RWPE1 (cell line): ENCODE measurements at regions not wholly inside any gene's neighbourhood (a gene's known extent, or its start where the extent isn't known, plus 50 kb on each side); places are given as distances from the start of the nearest gene placed in this dataset.

ENCODE experiments used
- CTCF ChIA-PET: fragments of 350-600 bp; sonication (Branson Sonifier 250); formaldehyde crosslinking; extraction: SDS; loops from one replicate; lab custom pipeline; 2021; lab: Yijun Ruan, JAX
- POLR2A ChIA-PET: fragments of 400-600 bp; formaldehyde crosslinking; extraction: SDS; loops from one replicate; lab custom pipeline; 2020; ENCODE audit warnings: antibody characterized with exemption; ENCODE audit not compliant: low non-redundant PET; lab: Yijun Ruan, JAX
- DNase-seq: peaks from one replicate; pipeline ENCODE4 v3.0.0; 2012; ENCODE audit warnings: low spot score
- H3K27ac ChIP-seq: fragments of 450-650 bp; 2 replicates; pipeline ENCODE4 v1.5.1; 2017
- TF ChIP-seq, protein P1 (sequence below): fragments of 450-650 bp; conservative IDR thresholded peaks from 2 replicates; pipeline ENCODE4 v1.5.1; 2017; ENCODE audit warnings: low read depth, mild to moderate bottlenecking

DNA sequence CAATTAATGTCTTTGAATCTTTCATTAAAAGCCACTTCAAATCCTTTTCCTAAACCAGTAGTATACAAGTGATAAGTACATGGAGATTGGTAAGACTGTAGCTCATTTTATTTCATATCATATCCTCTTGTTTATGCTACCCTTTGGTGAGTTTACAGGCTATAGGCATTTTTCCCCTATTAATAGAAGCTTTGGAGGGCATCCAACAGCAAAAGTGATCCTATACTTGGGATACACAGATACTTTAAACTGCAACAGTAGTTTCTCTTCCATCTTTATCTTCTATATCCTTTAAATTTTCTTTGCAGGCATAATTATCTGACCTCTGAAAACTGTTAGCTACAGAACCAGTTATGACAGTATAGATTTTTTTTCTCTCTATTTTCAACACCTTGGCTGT lies 114.5 kb upstream of the SPON1 start:
- ChIA-PET POLR2A (no interaction called here), CTCF (no interaction called here)
- TF ChIP-seq, protein P1, sequence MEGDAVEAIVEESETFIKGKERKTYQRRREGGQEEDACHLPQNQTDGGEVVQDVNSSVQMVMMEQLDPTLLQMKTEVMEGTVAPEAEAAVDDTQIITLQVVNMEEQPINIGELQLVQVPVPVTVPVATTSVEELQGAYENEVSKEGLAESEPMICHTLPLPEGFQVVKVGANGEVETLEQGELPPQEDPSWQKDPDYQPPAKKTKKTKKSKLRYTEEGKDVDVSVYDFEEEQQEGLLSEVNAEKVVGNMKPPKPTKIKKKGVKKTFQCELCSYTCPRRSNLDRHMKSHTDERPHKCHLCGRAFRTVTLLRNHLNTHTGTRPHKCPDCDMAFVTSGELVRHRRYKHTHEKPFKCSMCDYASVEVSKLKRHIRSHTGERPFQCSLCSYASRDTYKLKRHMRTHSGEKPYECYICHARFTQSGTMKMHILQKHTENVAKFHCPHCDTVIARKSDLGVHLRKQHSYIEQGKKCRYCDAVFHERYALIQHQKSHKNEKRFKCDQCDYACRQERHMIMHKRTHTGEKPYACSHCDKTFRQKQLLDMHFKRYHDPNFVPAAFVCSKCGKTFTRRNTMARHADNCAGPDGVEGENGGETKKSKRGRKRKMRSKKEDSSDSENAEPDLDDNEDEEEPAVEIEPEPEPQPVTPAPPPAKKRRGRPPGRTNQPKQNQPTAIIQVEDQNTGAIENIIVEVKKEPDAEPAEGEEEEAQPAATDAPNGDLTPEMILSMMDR = no peak
- H3K27ac ChIP-seq = no peak overlapping the region
- DNase-seq = no peak

DNA sequence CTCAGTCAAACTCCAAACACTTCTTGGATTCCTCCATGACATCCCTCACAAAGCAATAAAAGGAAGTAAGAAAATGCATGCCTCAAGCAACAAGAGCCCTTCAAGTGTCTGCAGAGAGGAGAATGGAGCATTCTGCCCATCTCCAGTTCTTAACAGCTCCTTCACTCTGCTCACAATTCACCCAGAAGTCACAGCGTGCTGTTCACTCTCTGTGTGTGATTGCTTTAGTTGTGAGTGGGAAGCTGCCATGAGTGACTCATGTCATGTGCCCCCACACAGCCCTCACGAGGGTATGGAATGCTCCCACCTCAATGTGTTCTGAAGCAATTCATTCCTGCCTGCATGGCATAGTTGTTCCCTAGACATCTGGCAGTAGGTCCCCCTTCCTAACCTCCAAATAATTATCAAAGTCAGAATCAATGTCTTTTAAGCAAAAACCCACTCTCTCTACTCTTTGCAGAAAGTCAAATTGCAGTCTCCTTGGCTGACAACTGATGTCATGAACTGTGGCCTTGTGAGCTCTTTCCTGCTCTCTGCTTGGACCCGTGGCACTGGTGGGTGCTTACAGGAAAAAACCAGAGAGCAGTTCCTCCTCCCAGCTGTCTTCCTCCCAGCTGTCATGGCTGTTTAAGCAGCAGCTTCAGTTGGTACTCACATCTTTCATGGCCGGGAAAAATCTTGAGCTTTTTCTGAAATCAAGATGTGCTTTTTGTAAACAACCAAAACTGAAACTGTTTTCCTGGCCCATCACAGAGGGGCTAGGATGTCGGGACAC lies 112.1 kb upstream of the SPON1 start:
- H3K27ac ChIP-seq = no peak overlapping the region
- POLR2A ChIA-PET = no interaction called here
- no peak for DNase-seq
- CTCF ChIA-PET = no interaction called here
- TF ChIP-seq, protein P1 = no peak

DNA sequence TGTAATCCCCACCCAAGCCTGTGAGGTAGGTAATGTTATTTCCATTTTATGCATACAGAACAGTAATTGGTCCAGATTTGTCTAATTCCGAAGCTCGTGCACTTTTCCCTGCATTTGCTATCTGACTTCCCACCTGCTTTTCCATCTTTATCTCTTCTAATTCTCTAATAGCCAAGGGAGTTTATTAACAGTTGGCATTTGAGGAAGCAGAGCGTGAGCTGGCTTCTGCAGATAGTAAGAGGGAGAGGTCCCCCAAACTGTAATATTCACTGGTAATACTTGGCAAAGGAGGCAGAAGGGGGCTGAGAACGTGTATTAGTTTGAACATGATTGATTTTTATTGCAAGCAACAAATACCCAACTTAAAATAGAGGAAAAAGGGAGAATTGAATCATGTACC lies 110.8 kb upstream of the SPON1 start:
- ChIA-PET POLR2A (no interaction called here), CTCF (interaction anchor here (0.7 kb wide), 1 partner anchor 1973 kb away, joined by 3 read pairs; no protein-coding TSS in a partner anchor)
- TF ChIP-seq, protein P1 = no peak
- H3K27ac ChIP-seq = no peak overlapping the region
- DNase-seq = no peak

DNA sequence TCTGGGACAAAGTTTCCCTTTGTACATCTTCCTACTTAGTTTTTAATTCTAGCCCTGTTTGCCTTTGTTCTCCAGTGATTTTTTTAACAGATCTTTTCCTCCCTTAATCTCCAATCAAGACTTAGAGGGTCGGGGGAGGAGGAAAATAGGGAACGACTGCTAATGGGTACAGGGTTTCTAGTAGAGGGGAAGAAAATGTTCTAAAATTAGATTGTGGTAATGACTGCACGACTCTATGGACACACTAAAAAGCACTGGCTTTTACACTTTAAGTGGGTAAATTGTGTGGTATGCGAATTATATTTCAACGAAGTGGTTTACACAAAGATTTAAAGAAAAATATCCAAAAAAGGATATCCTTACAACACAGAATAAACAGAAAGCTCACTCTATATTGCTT lies 110.0 kb upstream of the SPON1 start:
- H3K27ac ChIP-seq = no peak overlapping the region
- no peak for DNase-seq
- TF ChIP-seq, protein P1 = no peak
- ChIA-PET CTCF (interaction anchor here (0.6 kb wide), 1 partner anchor 15 kb away, joined by 3 read pairs; no protein-coding TSS in a partner anchor), POLR2A (no interaction called here)

DNA sequence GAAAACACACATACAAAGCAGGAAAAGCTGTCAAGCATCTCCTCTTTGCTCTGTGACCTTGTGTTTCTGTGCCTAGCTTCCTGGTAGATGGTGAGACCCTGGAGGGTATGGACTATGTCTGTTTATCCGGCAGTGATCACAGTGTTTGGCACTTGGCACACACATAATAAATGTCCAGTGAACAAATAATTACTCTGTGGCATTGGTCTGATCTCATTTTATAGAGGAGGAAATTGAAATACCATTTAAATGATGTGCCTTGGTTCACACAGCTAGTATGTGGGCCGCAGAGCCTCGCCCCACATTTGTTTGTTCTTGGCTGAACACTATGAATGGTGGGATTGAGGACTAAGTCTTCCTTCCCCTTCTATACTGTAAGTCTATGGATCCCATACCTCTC lies 104.7 kb upstream of the SPON1 start:
- DNase-seq = no peak
- H3K27ac ChIP-seq = no peak overlapping the region
- TF ChIP-seq, protein P1 = no peak
- ChIA-PET CTCF (interaction anchor here (0.6 kb wide), 1 partner anchor 291 kb away, joined by 3 read pairs; no protein-coding TSS in a partner anchor), POLR2A (no interaction called here)

DNA sequence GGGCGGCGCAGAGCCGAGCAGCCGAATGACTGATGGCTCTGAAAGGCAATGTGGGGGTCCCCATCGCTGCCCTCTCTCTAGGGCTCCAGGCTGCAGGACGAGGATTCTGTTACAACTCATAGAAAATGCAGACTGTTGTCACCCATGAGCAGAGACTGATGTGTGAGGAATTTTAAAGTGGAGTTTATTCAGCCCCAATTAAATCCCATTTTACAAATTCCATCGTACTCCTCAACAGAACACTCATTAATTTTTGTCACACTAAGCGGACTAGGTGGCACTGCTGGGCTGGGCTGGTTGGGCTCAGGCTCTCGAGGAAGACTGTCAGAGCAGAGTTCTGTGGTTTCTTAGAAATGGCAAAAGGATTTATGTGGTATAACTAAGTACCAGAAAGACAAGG lies 102.6 kb upstream of the SPON1 start:
- POLR2A ChIA-PET = no interaction called here
- H3K27ac ChIP-seq = no peak overlapping the region
- CTCF ChIA-PET = no interaction called here
- no peak for DNase-seq
- TF ChIP-seq, protein P1 = no peak
